OCI-LY1 (cell line): ENCODE measurements at regions not wholly inside any gene's neighbourhood (a gene's known extent, or its start where the extent isn't known, plus 50 kb on each side); places are given as distances from the start of the nearest gene placed in this dataset.

Experiments
- H2AFZ ChIP-seq: fragments of 200-600 bp; sonication (generic), shearing (Covaris generic); 2 replicates; pipeline ENCODE4 v1.6.0; 2014; ENCODE audit warnings: antibody characterized with exemption, mild to moderate bottlenecking, low read length
- H3F3A ChIP-seq: fragments of 200-600 bp; sonication (generic), shearing (Covaris generic); 2 replicates; pipeline ENCODE4 v1.6.0; 2014; ENCODE audit warnings: mild to moderate bottlenecking, antibody characterized with exemption, low read length, moderate library complexity; ENCODE audit not compliant: insufficient read depth
- H3K27ac ChIP-seq: fragments of 200-600 bp; sonication (generic); 2 replicates; pipeline ENCODE4 v1.5.1; 2014; ENCODE audit warnings: low read length, mixed run types, mild to moderate bottlenecking, low read depth; ENCODE audit not compliant: poor library complexity, severe bottlenecking
- H3K27me3 ChIP-seq: fragments of 200-600 bp; sonication (generic); 2 replicates; pipeline ENCODE4 v1.6.0; 2014; ENCODE audit warnings: antibody characterized with exemption, mild to moderate bottlenecking, low read length, moderate library complexity; ENCODE audit not compliant: insufficient read depth
- H3K36me3 ChIP-seq: fragments of 200-600 bp; sonication (generic); 2 replicates; pipeline ENCODE4 v1.6.1; 2014; ENCODE audit warnings: mild to moderate bottlenecking, antibody characterized with exemption, low read length, moderate library complexity, mixed read lengths; ENCODE audit not compliant: insufficient read depth
- H3K4me1 ChIP-seq: fragments of 200-600 bp; sonication (generic); 2 replicates; pipeline ENCODE4 v1.5.1; 2014; ENCODE audit warnings: mild to moderate bottlenecking, low read length, moderate library complexity; ENCODE audit not compliant: insufficient read depth, severe bottlenecking
- H3K4me2 ChIP-seq: fragments of 200-600 bp; sonication (generic), shearing (Covaris generic); 2 replicates; pipeline ENCODE4 v1.6.1; 2014; ENCODE audit warnings: low read length
- H3K4me3 ChIP-seq: fragments of 200-600 bp; sonication (generic); 2 replicates; pipeline ENCODE4 v1.5.1; 2014; ENCODE audit warnings: low read length, low read depth, mild to moderate bottlenecking, mixed read lengths; ENCODE audit not compliant: poor library complexity, severe bottlenecking
- H3K79me2 ChIP-seq: fragments of 200-600 bp; shearing (Covaris generic); 2 replicates; pipeline ENCODE4 v1.6.1; 2016; ENCODE audit warnings: mixed run types, low read length, mixed read lengths; ENCODE audit not compliant: insufficient read depth
- H3K9ac ChIP-seq: fragments of 200-600 bp; sonication (generic), shearing (Covaris generic); 2 replicates; pipeline ENCODE4 v1.6.1; 2014; ENCODE audit warnings: mild to moderate bottlenecking, low read length, mixed read lengths
- H3K9me2 ChIP-seq: fragments of 200-600 bp; sonication (generic), shearing (Covaris generic); 2 replicates; pipeline ENCODE4 v1.6.1; 2014; ENCODE audit warnings: low read depth, mild to moderate bottlenecking, low read length, mixed read lengths
- H3K9me3 ChIP-seq: fragments of 200-600 bp; shearing (Covaris generic); 2 replicates; pipeline ENCODE4 v1.6.1; 2014; ENCODE audit warnings: low read length, mixed read lengths
- H4K20me1 ChIP-seq: fragments of 200-600 bp; sonication (generic), shearing (Covaris generic); 2 replicates; pipeline ENCODE4 v1.6.0; 2016; ENCODE audit warnings: mild to moderate bottlenecking, low read length; ENCODE audit not compliant: insufficient read depth
- EZH2 ChIP-seq: fragments of 200-600 bp; sonication (generic), shearing (Covaris generic); IDR thresholded peaks from 2 replicates; pipeline ENCODE4 v1.8.0; 2017; ENCODE audit warnings: borderline replicate concordance, mixed run types, mild to moderate bottlenecking, antibody characterized with exemption, low read length, moderate library complexity, mixed read lengths
- TF ChIP-seq, protein P1 (sequence below): fragments of 200-600 bp; sonication (generic), shearing (Covaris generic); IDR thresholded peaks from 2 replicates; pipeline ENCODE4 v1.5.1; 2017; ENCODE audit warnings: mild to moderate bottlenecking, antibody characterized with exemption, low read length, moderate library complexity, mixed read lengths

GRCh38 chr13:59133903-59134302 is 1029.8 kb downstream of the DIAPH3 start:
- H3K4me2 ChIP-seq: no peak overlapping the region
- H3K4me3 ChIP-seq: no peak overlapping the region
- no peak overlapping the region for H3K9ac ChIP-seq
- no peaks in the 10 kb centered on the region for H3K9me3 ChIP-seq
- H3F3A ChIP-seq: no peaks in the 10 kb centered on the region
- no peaks in the 10 kb centered on the region for H3K36me3 ChIP-seq
- no peak for TF ChIP-seq EZH2
- TF ChIP-seq, protein P1, sequence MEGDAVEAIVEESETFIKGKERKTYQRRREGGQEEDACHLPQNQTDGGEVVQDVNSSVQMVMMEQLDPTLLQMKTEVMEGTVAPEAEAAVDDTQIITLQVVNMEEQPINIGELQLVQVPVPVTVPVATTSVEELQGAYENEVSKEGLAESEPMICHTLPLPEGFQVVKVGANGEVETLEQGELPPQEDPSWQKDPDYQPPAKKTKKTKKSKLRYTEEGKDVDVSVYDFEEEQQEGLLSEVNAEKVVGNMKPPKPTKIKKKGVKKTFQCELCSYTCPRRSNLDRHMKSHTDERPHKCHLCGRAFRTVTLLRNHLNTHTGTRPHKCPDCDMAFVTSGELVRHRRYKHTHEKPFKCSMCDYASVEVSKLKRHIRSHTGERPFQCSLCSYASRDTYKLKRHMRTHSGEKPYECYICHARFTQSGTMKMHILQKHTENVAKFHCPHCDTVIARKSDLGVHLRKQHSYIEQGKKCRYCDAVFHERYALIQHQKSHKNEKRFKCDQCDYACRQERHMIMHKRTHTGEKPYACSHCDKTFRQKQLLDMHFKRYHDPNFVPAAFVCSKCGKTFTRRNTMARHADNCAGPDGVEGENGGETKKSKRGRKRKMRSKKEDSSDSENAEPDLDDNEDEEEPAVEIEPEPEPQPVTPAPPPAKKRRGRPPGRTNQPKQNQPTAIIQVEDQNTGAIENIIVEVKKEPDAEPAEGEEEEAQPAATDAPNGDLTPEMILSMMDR: no peak
- no peaks in the 10 kb centered on the region for H3K79me2 ChIP-seq
- H2AFZ ChIP-seq: no peak overlapping the region
- no peaks in the 10 kb centered on the region for H3K27me3 ChIP-seq
- H3K4me1 ChIP-seq: no peaks in the 10 kb centered on the region
- no peak overlapping the region for H3K27ac ChIP-seq
- no peaks in the 10 kb centered on the region for H3K9me2 ChIP-seq
- no peaks in the 10 kb centered on the region for H4K20me1 ChIP-seq

GRCh38 chr13:59144700-59145099 is 1019.0 kb downstream of the DIAPH3 start:
- H3K79me2 ChIP-seq: no peaks in the 10 kb centered on the region
- H3K4me1 ChIP-seq: no peaks in the 10 kb centered on the region
- no peak overlapping the region for H2AFZ ChIP-seq
- no peak for TF ChIP-seq EZH2
- TF ChIP-seq, protein P1: no peak
- H3K9me3 ChIP-seq: no peaks in the 10 kb centered on the region
- H3K9me2 ChIP-seq: no peaks in the 10 kb centered on the region
- no peaks in the 10 kb centered on the region for H4K20me1 ChIP-seq
- no peaks in the 10 kb centered on the region for H3F3A ChIP-seq
- no peak overlapping the region for H3K9ac ChIP-seq
- H3K27me3 ChIP-seq: no peaks in the 10 kb centered on the region
- H3K4me3 ChIP-seq: no peak overlapping the region
- H3K4me2 ChIP-seq: no peak overlapping the region
- H3K27ac ChIP-seq: no peak overlapping the region
- H3K36me3 ChIP-seq: no peaks in the 10 kb centered on the region

- Histone ChIP-seq H4K20me1 (no peaks in the 10 kb centered on the region), H3F3A (no peaks in the 10 kb centered on the region), H3K36me3 (no peaks in the 10 kb centered on the region), H3K27me3 (no peaks in the 10 kb centered on the region), H3K9me3 (no peaks in the 10 kb centered on the region), H3K4me2 (no peak overlapping the region), H3K9me2 (no peaks in the 10 kb centered on the region), H3K4me1 (no peaks in the 10 kb centered on the region), H3K9ac (no peak overlapping the region), H3K79me2 (no peaks in the 10 kb centered on the region), H3K27ac (no peak overlapping the region), H2AFZ (no peak overlapping the region), H3K4me3 (no peak overlapping the region)
- TF ChIP-seq, protein P1: no peak
- no peak for TF ChIP-seq EZH2
These were observed 1018.3 kb downstream of the DIAPH3 start for GRCh38 chr13:59145381-59145780.
